Astrocyte of the spinal cord (primary cell): ENCODE measurements at regions not wholly inside any gene's neighbourhood (a gene's known extent, or its start where the extent isn't known, plus 50 kb on each side); places are given as distances from the start of the nearest gene placed in this dataset.

Experiments
- DNase-seq: peaks from one replicate; pipeline ENCODE4 v3.0.0; 2011; ENCODE audit warnings: low read depth, low spot score
- H3K4me3 ChIP-seq: 2 replicates; pipeline ENCODE4 v1.5.1; 2011; ENCODE audit warnings: low read depth, mild to moderate bottlenecking, low read length, moderate library complexity
- CTCF ChIP-seq: IDR thresholded peaks from 2 replicates; pipeline ENCODE4 v1.5.1; 2012; ENCODE audit warnings: low read depth, mild to moderate bottlenecking, low read length, inconsistent platforms
- in situ Hi-C: cut with HindIII; loops from 2 replicates; pipeline ENCODE4 v1.10.0; 2017; ENCODE audit warnings: low sequenced_read_pairs

- in situ Hi-C loops = no loop called here
- peak; percentile 45 for DNase-seq
- TF ChIP-seq CTCF = peak; percentile 77
- no peak overlapping the region for H3K4me3 ChIP-seq
Measured at GRCh38 chr12:107884769-107885694, 110.5 kb downstream of the ASCL4 start.

- TF ChIP-seq CTCF = no peak
- no peak overlapping the region for H3K4me3 ChIP-seq
- DNase-seq = no peak
- in situ Hi-C loops = no loop called here
Measured at GRCh38 chr12:107888789-107889188, 114.3 kb downstream of the ASCL4 start.

- no peak for DNase-seq
- peak; percentile 19 for TF ChIP-seq CTCF
- no peak overlapping the region for H3K4me3 ChIP-seq
- in situ Hi-C loops = no loop called here
Measured at GRCh38 chr12:107891967-107892366, 117.5 kb downstream of the ASCL4 start.

- in situ Hi-C loops = no loop called here
- DNase-seq = no peak
Measured at GRCh38 chr12:107894589-107894988, 120.1 kb downstream of the ASCL4 start.

GRCh38 chr12:107895966-107896365 is 121.5 kb downstream of the ASCL4 start:
- in situ Hi-C loops = no loop called here
- TF ChIP-seq CTCF = no peak
- DNase-seq = no peak
- no peak overlapping the region for H3K4me3 ChIP-seq

More at GRCh38 chr12:107894589-107894988, 120.1 kb downstream of the ASCL4 start:
- no peak overlapping the region for H3K4me3 ChIP-seq
- TF ChIP-seq CTCF = no peak

- DNase-seq = no peak
- in situ Hi-C loops = no loop called here
- no peak for TF ChIP-seq CTCF
- H3K4me3 ChIP-seq = no peak overlapping the region
Measured at GRCh38 chr12:107900588-107900987, 126.1 kb downstream of the ASCL4 start.
